Loucy (cell line): ENCODE measurements at regions not wholly inside any gene's neighbourhood (a gene's known extent, or its start where the extent isn't known, plus 50 kb on each side); places are given as distances from the start of the nearest gene placed in this dataset.

ENCODE experiments used
- EZH2phosphoT487 ChIP-seq: fragments of 200-600 bp; IDR thresholded peaks from 2 replicates; pipeline ENCODE4 v1.6.1; 2018; ENCODE audit warnings: antibody characterized with exemption, mild to moderate bottlenecking, moderate library complexity, borderline replicate concordance
- TF ChIP-seq, protein P1 (sequence below): fragments of 200-600 bp; sonication (generic); conservative IDR thresholded peaks from 2 replicates; pipeline ENCODE4 v1.5.1; 2014; ENCODE audit warnings: mild to moderate bottlenecking, antibody characterized with exemption, low read length

DNA sequence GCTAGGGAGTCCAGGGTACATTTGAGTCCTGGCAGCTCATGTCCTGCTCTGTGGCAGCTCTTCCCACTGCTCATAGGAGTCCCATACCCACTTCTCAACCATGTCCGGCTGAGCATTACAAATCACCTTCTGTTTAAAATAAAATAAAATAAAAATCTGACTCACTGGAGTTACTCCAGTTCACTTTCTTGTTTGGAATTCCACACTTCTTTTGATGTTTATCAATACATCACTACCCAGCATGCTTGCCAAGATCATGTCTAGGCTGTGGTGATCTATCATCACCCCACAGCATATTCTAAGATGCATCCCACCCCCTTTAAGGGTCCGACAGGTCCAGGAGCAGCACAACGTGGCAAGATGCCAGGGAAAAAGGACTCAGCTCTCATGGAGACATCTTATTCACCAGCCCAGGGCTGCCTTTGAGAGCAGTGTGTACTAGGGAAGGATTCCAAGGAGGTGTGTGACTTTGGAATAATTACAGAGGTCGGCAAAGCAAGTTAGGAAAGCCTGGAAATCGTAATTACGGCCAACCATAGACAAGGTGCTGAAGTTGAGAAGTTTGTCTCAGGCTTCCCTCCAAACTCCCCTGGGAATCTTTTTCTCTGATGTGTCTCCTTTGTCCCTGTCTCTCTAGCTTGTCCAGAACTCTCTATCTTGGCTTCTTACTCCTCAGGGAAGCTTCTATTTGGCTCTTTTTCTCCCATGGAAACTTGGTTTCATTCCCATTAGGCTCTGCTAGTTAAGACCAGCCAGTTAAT, 111.4 kb upstream of the SLC1A3 start:
- TF ChIP-seq, protein P1, sequence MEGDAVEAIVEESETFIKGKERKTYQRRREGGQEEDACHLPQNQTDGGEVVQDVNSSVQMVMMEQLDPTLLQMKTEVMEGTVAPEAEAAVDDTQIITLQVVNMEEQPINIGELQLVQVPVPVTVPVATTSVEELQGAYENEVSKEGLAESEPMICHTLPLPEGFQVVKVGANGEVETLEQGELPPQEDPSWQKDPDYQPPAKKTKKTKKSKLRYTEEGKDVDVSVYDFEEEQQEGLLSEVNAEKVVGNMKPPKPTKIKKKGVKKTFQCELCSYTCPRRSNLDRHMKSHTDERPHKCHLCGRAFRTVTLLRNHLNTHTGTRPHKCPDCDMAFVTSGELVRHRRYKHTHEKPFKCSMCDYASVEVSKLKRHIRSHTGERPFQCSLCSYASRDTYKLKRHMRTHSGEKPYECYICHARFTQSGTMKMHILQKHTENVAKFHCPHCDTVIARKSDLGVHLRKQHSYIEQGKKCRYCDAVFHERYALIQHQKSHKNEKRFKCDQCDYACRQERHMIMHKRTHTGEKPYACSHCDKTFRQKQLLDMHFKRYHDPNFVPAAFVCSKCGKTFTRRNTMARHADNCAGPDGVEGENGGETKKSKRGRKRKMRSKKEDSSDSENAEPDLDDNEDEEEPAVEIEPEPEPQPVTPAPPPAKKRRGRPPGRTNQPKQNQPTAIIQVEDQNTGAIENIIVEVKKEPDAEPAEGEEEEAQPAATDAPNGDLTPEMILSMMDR: no peak
- no peak for TF ChIP-seq EZH2phosphoT487
